ENCODE measurements at regions not wholly inside any gene's neighbourhood (a gene's known extent, or its start where the extent isn't known, plus 50 kb on each side); places are given as distances from the start of the nearest gene placed in this dataset.

GRCh38 chr13:50581586-50582196 lies 261.8 kb downstream of the DLEU7 start:
- no peak overlapping the region for H3K27ac ChIP-seq
- DNase-seq = no peak
- H3K4me1 ChIP-seq = no peaks in the 10 kb centered on the region
- no peaks in the 10 kb centered on the region for H3K36me3 ChIP-seq
- no peak for TF ChIP-seq CTCF (IDR thresholded peaks at IDR 0.05)
- no peaks in the 10 kb centered on the region for H3K9me3 ChIP-seq
- no peak overlapping the region for H3K4me3 ChIP-seq
- intact Hi-C loops (cut with DNase I) = no loop called here
- no peaks in the 10 kb centered on the region for H3K27me3 ChIP-seq
- no peak overlapping the region for H3K9ac ChIP-seq (ENCODE audit: low read depth in 2 of 2, low read length in 2 of 2)

GRCh38 chr13:50584856-50585580 lies 258.5 kb downstream of the DLEU7 start:
- Histone ChIP-seq H3K9ac (ENCODE audit: low read depth in 2 of 2, low read length in 2 of 2) (no peak overlapping the region), H3K4me3 (no peak overlapping the region), H3K36me3 (no peaks in the 10 kb centered on the region), H3K27ac (no peak overlapping the region), H3K4me1 (no peaks in the 10 kb centered on the region), H3K27me3 (no peaks in the 10 kb centered on the region), H3K9me3 (no peaks in the 10 kb centered on the region)
- no peak for DNase-seq
- intact Hi-C loops (cut with DNase I) = no loop called here
- TF ChIP-seq CTCF (IDR thresholded peaks at IDR 0.05) = no peak

- intact Hi-C loops (cut with DNase I) = no loop called here
- Histone ChIP-seq H3K27ac (no peak overlapping the region), H3K36me3 (no peaks in the 10 kb centered on the region), H3K9ac (ENCODE audit: low read depth in 2 of 2, low read length in 2 of 2) (no peak overlapping the region), H3K27me3 (no peaks in the 10 kb centered on the region), H3K4me3 (no peak overlapping the region), H3K4me1 (no peaks in the 10 kb centered on the region), H3K9me3 (no peaks in the 10 kb centered on the region)
- no peak for DNase-seq
- no peak for TF ChIP-seq CTCF (IDR thresholded peaks at IDR 0.05)
Measured at GRCh38 chr13:50585674-50586413, 257.6 kb downstream of the DLEU7 start.

- no peak overlapping the region for H3K27ac ChIP-seq
- H3K4me3 ChIP-seq = no peak overlapping the region
- H3K4me1 ChIP-seq = no peaks in the 10 kb centered on the region
- no peak for TF ChIP-seq CTCF (IDR thresholded peaks at IDR 0.05)
- no peak for DNase-seq
- H3K36me3 ChIP-seq = no peaks in the 10 kb centered on the region
- H3K27me3 ChIP-seq = no peaks in the 10 kb centered on the region
- H3K9me3 ChIP-seq = no peaks in the 10 kb centered on the region
- intact Hi-C loops (cut with DNase I) = no loop called here
- H3K9ac ChIP-seq (ENCODE audit: low read depth in 2 of 2, low read length in 2 of 2) = no peak overlapping the region
Measured at GRCh38 chr13:50586414-50587083, 256.9 kb downstream of the DLEU7 start.

GRCh38 chr13:50587115-50587514 lies 256.4 kb downstream of the DLEU7 start:
- Histone ChIP-seq H3K9ac (ENCODE audit: low read depth in 2 of 2, low read length in 2 of 2) (no peak overlapping the region), H3K36me3 (no peaks in the 10 kb centered on the region), H3K27ac (no peak overlapping the region), H3K27me3 (no peaks in the 10 kb centered on the region), H3K4me1 (no peaks in the 10 kb centered on the region), H3K9me3 (no peaks in the 10 kb centered on the region), H3K4me3 (no peak overlapping the region)
- no peak for DNase-seq
- TF ChIP-seq CTCF (IDR thresholded peaks at IDR 0.05) = no peak
- intact Hi-C loops (cut with DNase I) = no loop called here

Data from colonic mucosa (tissue), 4 donors.